ENCODE measurements at regions not wholly inside any gene's neighbourhood (a gene's known extent, or its start where the extent isn't known, plus 50 kb on each side); places are given as distances from the start of the nearest gene placed in this dataset.

DNA sequence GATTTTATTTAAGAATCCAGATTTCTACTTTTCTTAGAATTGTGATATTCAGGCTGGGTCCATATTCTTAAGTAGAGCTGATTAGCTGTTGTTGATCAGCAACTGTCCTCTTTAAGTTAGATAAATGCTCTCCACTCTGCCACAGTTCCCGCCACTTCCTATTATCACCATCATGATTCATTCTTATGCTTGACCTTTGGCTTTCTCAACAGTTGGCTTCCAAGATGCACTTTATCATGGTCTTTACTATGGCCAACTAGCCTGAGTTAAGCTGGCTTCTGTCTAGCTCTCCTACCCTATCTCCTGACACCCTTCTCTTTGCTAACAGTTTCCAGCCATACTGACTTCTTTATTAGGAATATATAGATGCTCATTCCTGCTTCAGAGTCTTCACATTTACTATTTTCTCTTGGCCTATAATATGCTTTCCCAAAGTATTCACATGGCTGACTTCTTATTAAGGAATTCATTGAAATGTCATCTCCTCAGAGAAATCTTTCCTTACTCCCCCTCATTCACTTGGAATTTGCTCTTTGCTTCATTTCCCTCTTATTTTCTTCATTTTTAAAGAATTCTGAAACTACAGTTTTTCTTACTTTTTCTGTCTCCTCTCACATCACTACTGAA, 149.0 kb upstream of the IGF1 start:
- TF ChIP-seq, protein P1, sequence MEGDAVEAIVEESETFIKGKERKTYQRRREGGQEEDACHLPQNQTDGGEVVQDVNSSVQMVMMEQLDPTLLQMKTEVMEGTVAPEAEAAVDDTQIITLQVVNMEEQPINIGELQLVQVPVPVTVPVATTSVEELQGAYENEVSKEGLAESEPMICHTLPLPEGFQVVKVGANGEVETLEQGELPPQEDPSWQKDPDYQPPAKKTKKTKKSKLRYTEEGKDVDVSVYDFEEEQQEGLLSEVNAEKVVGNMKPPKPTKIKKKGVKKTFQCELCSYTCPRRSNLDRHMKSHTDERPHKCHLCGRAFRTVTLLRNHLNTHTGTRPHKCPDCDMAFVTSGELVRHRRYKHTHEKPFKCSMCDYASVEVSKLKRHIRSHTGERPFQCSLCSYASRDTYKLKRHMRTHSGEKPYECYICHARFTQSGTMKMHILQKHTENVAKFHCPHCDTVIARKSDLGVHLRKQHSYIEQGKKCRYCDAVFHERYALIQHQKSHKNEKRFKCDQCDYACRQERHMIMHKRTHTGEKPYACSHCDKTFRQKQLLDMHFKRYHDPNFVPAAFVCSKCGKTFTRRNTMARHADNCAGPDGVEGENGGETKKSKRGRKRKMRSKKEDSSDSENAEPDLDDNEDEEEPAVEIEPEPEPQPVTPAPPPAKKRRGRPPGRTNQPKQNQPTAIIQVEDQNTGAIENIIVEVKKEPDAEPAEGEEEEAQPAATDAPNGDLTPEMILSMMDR (IDR thresholded peaks at IDR 0.05), result no peak
- TF ChIP-seq POLR2A (IDR thresholded peaks at IDR 0.05), result no peak

Measured in lower leg skin (tissue), 3 donors.